IMR-90 (cell line): ENCODE measurements at regions not wholly inside any gene's neighbourhood (a gene's known extent, or its start where the extent isn't known, plus 50 kb on each side); places are given as distances from the start of the nearest gene placed in this dataset.
"Not testable (repeated sequence)": the region's sequence is repeated elsewhere in the genome, so short reads cannot be mapped to it uniquely, and the experiment has no call there.

ENCODE experiments used
- CEBPB ChIP-seq: IDR thresholded peaks from 2 replicates; pipeline ENCODE4 v1.6.1; 2012; ENCODE audit warnings: low read depth, low read length, improper control_type of control experiment
- CTCF ChIP-seq: conservative IDR thresholded peaks from 2 replicates; pipeline ENCODE4 v1.5.1; 2012; ENCODE audit warnings: mild to moderate bottlenecking, low read depth, low read length, improper control_type of control experiment

GRCh38 chr11:100531290-100531689, 155.8 kb upstream of the ARHGAP42 start:
- not testable (repeated sequence) for TF ChIP-seq CTCF, CEBPB
